Osteoblast (primary cell): ENCODE measurements at regions not wholly inside any gene's neighbourhood (a gene's known extent, or its start where the extent isn't known, plus 50 kb on each side); places are given as distances from the start of the nearest gene placed in this dataset.

Experiments used
- DNase-seq: peaks from one replicate; pipeline ENCODE4 v3.0.0; 2011; ENCODE audit warnings: low spot score, mixed read lengths; ENCODE audit not compliant: insufficient read length; ENCODE audit errors: missing footprints
- H2AFZ ChIP-seq: 2 replicates; pipeline ENCODE4 v1.6.0; 2011; ENCODE audit warnings: mild to moderate bottlenecking, low read length
- H3K27ac ChIP-seq: 2 replicates; pipeline ENCODE4 v1.5.1; 2011; ENCODE audit warnings: mild to moderate bottlenecking, low read depth, low read length, moderate library complexity
- H3K27me3 ChIP-seq: 2 replicates; pipeline ENCODE4 v1.6.0; 2012; ENCODE audit warnings: mild to moderate bottlenecking, control low read depth, inconsistent platforms, low read length, moderate library complexity; ENCODE audit not compliant: insufficient read depth
- H3K36me3 ChIP-seq: 2 replicates; pipeline ENCODE4 v1.5.1; 2011; ENCODE audit warnings: mild to moderate bottlenecking, low read length, control low read depth, moderate library complexity; ENCODE audit not compliant: insufficient read depth
- H3K4me1 ChIP-seq: 2 replicates; pipeline ENCODE4 v1.5.1; 2011; ENCODE audit warnings: mild to moderate bottlenecking, low read length, control low read depth, moderate library complexity; ENCODE audit not compliant: insufficient read depth
- H3K4me2 ChIP-seq: 2 replicates; pipeline ENCODE4 v1.6.0; 2011; ENCODE audit warnings: mild to moderate bottlenecking, low read length; ENCODE audit not compliant: insufficient read depth
- H3K4me3 ChIP-seq: fragments of 200-600 bp; sonication (generic); 3 replicates; pipeline ENCODE4 v1.5.1; 2012; ENCODE audit warnings: mild to moderate bottlenecking, low read length, inconsistent platforms; ENCODE audit not compliant: insufficient read depth
- H3K79me2 ChIP-seq: 2 replicates; pipeline ENCODE4 v1.6.0; 2012; ENCODE audit warnings: mild to moderate bottlenecking, low read length, control low read depth, inconsistent platforms; ENCODE audit not compliant: insufficient read depth
- H3K9me3 ChIP-seq: 2 replicates; pipeline ENCODE4 v1.5.1; 2011; ENCODE audit warnings: low read depth, low read length, control low read depth
- H4K20me1 ChIP-seq: 2 replicates; pipeline ENCODE4 v1.6.0; 2012; ENCODE audit warnings: mild to moderate bottlenecking, low read length, control low read depth; ENCODE audit not compliant: insufficient read depth
- TF ChIP-seq, protein P1 (sequence below): IDR thresholded peaks from 2 replicates; pipeline ENCODE4 v1.5.1; 2011; ENCODE audit warnings: mild to moderate bottlenecking, low read depth, low read length, moderate library complexity; ENCODE audit errors: extremely low read depth

DNA sequence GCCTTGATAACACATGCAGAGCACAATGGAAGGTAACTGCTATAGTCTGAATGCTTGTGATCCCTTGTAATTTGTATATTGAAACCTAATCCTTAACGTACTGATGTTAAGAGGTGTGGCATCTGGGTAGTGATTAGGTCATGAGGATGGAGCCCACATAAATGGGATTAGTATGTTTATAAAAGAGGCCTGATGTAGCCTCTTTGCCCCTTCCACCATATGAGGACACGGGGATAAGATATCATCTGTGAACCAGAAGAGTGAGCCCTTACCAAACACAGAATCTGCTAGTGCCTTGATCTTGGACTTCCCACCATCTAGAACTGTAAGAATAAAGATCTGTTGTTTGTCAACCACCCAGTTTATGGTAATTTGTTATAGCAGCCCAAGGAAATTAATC is 1074.2 kb upstream of the INTU start:
- no peaks in the 10 kb centered on the region for H3K9me3 ChIP-seq
- TF ChIP-seq, protein P1, sequence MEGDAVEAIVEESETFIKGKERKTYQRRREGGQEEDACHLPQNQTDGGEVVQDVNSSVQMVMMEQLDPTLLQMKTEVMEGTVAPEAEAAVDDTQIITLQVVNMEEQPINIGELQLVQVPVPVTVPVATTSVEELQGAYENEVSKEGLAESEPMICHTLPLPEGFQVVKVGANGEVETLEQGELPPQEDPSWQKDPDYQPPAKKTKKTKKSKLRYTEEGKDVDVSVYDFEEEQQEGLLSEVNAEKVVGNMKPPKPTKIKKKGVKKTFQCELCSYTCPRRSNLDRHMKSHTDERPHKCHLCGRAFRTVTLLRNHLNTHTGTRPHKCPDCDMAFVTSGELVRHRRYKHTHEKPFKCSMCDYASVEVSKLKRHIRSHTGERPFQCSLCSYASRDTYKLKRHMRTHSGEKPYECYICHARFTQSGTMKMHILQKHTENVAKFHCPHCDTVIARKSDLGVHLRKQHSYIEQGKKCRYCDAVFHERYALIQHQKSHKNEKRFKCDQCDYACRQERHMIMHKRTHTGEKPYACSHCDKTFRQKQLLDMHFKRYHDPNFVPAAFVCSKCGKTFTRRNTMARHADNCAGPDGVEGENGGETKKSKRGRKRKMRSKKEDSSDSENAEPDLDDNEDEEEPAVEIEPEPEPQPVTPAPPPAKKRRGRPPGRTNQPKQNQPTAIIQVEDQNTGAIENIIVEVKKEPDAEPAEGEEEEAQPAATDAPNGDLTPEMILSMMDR = no peak
- no peaks in the 10 kb centered on the region for H3K79me2 ChIP-seq
- no peak overlapping the region for H3K4me3 ChIP-seq
- no peak overlapping the region for H3K27ac ChIP-seq
- no peaks in the 10 kb centered on the region for H4K20me1 ChIP-seq
- no peaks in the 10 kb centered on the region for H3K27me3 ChIP-seq
- H2AFZ ChIP-seq = no peak overlapping the region
- H3K4me1 ChIP-seq = no peaks in the 10 kb centered on the region
- no peak for DNase-seq
- no peaks in the 10 kb centered on the region for H3K36me3 ChIP-seq
- no peak overlapping the region for H3K4me2 ChIP-seq

- Histone ChIP-seq H3K79me2 (no peaks in the 10 kb centered on the region), H3K9me3 (no peaks in the 10 kb centered on the region), H3K36me3 (no peaks in the 10 kb centered on the region), H2AFZ (no peak overlapping the region), H4K20me1 (no peaks in the 10 kb centered on the region), H3K4me1 (no peaks in the 10 kb centered on the region), H3K27me3 (no peaks in the 10 kb centered on the region), H3K4me2 (no peak overlapping the region), H3K4me3 (no peak overlapping the region), H3K27ac (no peak overlapping the region)
- TF ChIP-seq, protein P1 = no peak
- DNase-seq = no peak
Observed at GRCh38 chr4:126559961-126560360, 1072.8 kb upstream of the INTU start.

DNA sequence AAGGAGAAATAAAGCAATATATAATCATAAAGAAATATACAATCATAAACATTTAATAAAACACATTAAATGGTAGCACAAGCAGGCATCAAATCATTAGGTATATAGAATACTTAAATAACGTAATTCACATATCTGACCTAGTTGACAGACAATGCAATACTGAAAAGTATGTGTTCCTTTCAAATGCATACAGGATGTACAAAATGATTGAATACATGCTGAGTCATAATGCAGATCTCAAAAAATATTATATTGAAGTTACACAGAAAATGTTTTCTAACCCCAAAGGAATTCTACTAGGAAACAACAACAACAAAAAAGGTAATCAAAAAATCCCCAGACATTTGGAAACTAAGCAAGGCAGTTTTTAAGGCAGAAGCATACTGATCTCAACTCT is 1072.0 kb upstream of the INTU start:
- Histone ChIP-seq H3K36me3 (no peaks in the 10 kb centered on the region), H2AFZ (no peak overlapping the region), H3K4me1 (no peaks in the 10 kb centered on the region), H3K4me2 (no peak overlapping the region), H3K27ac (no peak overlapping the region), H3K9me3 (no peaks in the 10 kb centered on the region), H4K20me1 (no peaks in the 10 kb centered on the region), H3K79me2 (no peaks in the 10 kb centered on the region), H3K4me3 (no peak overlapping the region), H3K27me3 (no peaks in the 10 kb centered on the region)
- no peak for DNase-seq
- TF ChIP-seq, protein P1 = no peak

GRCh38 chr4:126563389-126563788 is 1069.4 kb upstream of the INTU start:
- Histone ChIP-seq H2AFZ (no peak overlapping the region), H3K4me3 (no peak overlapping the region)

More at GRCh38 chr4:126563389-126563788, 1069.4 kb upstream of the INTU start:
- no peaks in the 10 kb centered on the region for H3K27me3 ChIP-seq
- H3K36me3 ChIP-seq = no peaks in the 10 kb centered on the region
- TF ChIP-seq, protein P1 = no peak
- H3K9me3 ChIP-seq = no peaks in the 10 kb centered on the region
- H3K4me2 ChIP-seq = no peak overlapping the region
- no peaks in the 10 kb centered on the region for H3K79me2 ChIP-seq
- H3K27ac ChIP-seq = no peak overlapping the region
- H3K4me1 ChIP-seq = no peaks in the 10 kb centered on the region
- no peaks in the 10 kb centered on the region for H4K20me1 ChIP-seq
- DNase-seq = no peak
